Nephron (organoid): ENCODE measurements at regions not wholly inside any gene's neighbourhood (a gene's known extent, or its start where the extent isn't known, plus 50 kb on each side); places are given as distances from the start of the nearest gene placed in this dataset.

Experiments
- H3K27ac Mint-ChIP-seq, 3 experiments: 2 replicates each; pipeline ENCODE4 v1.8.0; 2020; ENCODE audit warnings: mixed read lengths in 3 of 3, mild to moderate bottlenecking in 2 of 3, moderate library complexity in 1 of 3
- H3K27me3 Mint-ChIP-seq: 2 replicates; pipeline ENCODE4 v1.8.0; 2021; ENCODE audit warnings: low read depth, mild to moderate bottlenecking, moderate library complexity, mixed read lengths
- H3K36me3 Mint-ChIP-seq: 2 replicates; pipeline ENCODE4 v1.8.0; 2020; ENCODE audit warnings: low read depth, mixed read lengths
- H3K4me1 Mint-ChIP-seq: 2 replicates; pipeline ENCODE4 v1.8.0; 2020; ENCODE audit warnings: mixed read lengths
- H3K4me3 Mint-ChIP-seq, 3 experiments: 2 replicates each; pipeline ENCODE4 v1.8.0; 2020; ENCODE audit warnings: mild to moderate bottlenecking in 3 of 3, mixed read lengths in 3 of 3, moderate library complexity in 2 of 3
- H3K9me3 Mint-ChIP-seq: 2 replicates; pipeline ENCODE4 v1.8.0; 2020; ENCODE audit warnings: mixed read lengths
- TF ChIP-seq, protein P1 (sequence below), 3 experiments: fragments of 200-600 bp; sonication (generic); IDR thresholded peaks; one replicate each; pipeline ENCODE4 v1.5.0; 2021; ENCODE audit warnings: antibody characterized with exemption in 3 of 3; ENCODE audit not compliant: unreplicated experiment in 3 of 3

DNA sequence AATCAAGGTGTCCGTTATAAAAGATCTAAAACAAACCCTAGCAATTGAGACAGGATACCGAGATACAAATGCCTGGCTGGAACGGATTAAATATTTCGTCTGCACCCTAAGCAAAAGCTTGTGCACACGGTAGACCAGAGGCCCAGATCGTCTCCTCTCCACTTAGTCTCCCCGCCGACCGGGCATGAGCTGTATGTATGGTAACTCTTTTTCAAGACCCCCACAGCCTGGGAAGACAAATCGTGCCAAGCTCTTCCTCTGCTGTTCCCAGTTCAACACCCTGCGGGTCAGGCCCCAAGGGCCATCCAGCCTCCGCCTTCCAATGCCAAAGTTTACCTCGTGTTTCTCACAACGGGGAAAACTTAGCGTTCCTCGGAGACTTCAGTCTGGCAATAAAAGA lies 285.7 kb upstream of the GALNT17 start:
- TF ChIP-seq, protein P1, sequence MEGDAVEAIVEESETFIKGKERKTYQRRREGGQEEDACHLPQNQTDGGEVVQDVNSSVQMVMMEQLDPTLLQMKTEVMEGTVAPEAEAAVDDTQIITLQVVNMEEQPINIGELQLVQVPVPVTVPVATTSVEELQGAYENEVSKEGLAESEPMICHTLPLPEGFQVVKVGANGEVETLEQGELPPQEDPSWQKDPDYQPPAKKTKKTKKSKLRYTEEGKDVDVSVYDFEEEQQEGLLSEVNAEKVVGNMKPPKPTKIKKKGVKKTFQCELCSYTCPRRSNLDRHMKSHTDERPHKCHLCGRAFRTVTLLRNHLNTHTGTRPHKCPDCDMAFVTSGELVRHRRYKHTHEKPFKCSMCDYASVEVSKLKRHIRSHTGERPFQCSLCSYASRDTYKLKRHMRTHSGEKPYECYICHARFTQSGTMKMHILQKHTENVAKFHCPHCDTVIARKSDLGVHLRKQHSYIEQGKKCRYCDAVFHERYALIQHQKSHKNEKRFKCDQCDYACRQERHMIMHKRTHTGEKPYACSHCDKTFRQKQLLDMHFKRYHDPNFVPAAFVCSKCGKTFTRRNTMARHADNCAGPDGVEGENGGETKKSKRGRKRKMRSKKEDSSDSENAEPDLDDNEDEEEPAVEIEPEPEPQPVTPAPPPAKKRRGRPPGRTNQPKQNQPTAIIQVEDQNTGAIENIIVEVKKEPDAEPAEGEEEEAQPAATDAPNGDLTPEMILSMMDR (IDR thresholded peaks at IDR 0.05; ENCODE audit: unreplicated experiment in 3 of 3), result no peak
- H3K9me3 Mint-ChIP-seq, result peaks cover 25% of the 10 kb centered on the region
- no peak overlapping the region for H3K27ac Mint-ChIP-seq

DNA sequence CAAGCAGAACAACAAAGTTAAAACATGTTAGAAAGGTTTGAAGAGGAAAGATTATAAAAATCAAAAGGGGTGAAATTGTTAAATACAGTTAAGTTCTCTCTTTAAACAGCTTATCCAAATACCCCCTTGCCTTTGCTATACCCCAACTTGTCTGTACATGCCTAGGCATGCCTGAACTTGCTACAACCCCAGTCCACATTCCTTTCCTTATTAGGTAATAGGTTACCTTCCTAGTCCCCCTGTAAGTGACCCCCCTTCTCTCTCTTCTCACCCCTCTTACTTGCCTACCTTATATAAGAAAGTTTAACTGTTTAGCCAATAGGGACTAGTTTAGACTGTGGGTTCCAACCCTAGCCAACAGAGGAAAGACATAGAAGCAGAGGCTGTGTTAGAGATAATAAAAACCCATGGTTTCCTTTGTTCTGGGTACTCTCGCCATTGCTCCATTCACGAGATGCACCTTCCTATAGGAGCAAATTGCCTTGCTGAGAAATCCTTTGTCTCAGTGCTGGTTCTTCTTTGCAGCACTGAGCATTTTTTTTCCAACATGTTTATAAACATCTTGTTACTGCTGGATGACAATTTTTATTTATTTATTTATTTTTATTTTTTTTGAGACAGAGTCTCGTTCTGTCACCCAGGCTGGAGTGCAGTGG lies 282.2 kb upstream of the GALNT17 start:
- peaks cover 9% of the 10 kb centered on the region for H3K9me3 Mint-ChIP-seq
- peaks cover 6% of the 10 kb centered on the region for H3K27me3 Mint-ChIP-seq

More for the DNA sequence above, 285.7 kb upstream of the GALNT17 start:
- H3K27me3 Mint-ChIP-seq, result no peaks in the 10 kb centered on the region
- H3K4me3 Mint-ChIP-seq, result no peak overlapping the region
- H3K4me1 Mint-ChIP-seq, result no peaks in the 10 kb centered on the region
- H3K36me3 Mint-ChIP-seq, result no peaks in the 10 kb centered on the region

DNA sequence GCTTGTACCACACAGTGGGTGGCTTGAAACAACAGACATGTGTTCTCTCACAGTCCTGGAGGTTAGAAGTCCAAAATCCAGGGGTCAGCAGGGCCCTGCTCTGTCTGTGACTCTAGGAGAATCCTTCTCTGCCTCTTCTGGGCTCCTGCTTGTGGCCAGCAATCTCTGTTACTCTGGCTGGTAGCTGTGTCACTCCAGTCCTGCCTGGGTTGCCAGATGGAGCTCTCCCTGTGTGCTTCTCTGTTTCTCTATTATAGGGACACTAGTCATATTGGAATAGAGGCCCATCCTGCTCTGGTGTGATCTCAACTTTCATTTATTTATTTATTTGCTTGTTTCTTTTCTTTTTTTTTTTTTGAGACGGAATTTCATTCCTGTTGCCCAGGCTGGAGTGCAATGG lies 276.6 kb upstream of the GALNT17 start:
- Mint-ChIP-seq H3K9me3 (peaks cover 10% of the 10 kb centered on the region), H3K27me3 (peaks cover 10% of the 10 kb centered on the region), H3K4me3 (no peak overlapping the region), H3K4me1 (no peaks in the 10 kb centered on the region), H3K27ac (no peak overlapping the region), H3K36me3 (no peaks in the 10 kb centered on the region)
- TF ChIP-seq, protein P1 (IDR thresholded peaks at IDR 0.05; ENCODE audit: unreplicated experiment in 3 of 3), result no peak

More for the DNA sequence above, 282.2 kb upstream of the GALNT17 start:
- no peak overlapping the region for H3K27ac Mint-ChIP-seq
- no peaks in the 10 kb centered on the region for H3K4me1 Mint-ChIP-seq
- no peak overlapping the region for H3K4me3 Mint-ChIP-seq
- H3K36me3 Mint-ChIP-seq, result no peaks in the 10 kb centered on the region
- TF ChIP-seq, protein P1 (IDR thresholded peaks at IDR 0.05; ENCODE audit: unreplicated experiment in 3 of 3), result no peak

DNA sequence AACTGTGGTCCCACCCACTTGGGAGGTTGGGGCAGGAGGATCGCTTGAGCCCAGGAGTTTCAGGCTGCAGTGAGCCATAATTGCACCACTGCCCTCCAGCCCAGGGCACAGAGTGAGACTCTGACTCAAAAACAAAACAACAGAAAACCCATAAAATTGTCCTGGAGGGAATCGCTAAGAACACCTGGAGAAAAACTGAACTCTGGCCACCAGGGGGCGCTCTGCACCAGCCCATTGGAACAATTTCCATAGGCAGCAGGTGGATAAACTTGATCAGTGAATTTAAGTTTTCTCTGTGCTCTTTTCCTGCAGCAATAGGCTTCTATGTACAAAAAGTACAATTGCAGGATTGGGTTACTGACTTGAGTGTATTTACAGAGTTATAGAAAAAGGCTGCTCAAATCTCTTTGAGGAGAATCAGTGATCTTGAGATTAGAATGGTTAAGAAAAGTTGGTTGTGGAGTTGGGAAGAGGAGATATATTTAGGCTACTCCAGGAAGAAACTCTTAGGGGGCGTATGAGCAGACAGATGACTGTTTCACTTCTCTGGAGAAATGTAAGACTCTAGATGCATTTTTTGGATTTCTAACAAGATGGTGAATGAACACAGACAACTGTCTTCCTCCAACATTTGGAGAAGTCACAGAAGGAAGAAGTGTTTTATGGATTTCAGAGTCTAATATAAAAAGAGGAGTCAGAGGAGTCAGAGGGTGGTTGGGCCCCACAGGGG lies 274.9 kb upstream of the GALNT17 start:
- H3K27ac Mint-ChIP-seq, result no peak overlapping the region
- TF ChIP-seq, protein P1 (IDR thresholded peaks at IDR 0.05; ENCODE audit: unreplicated experiment in 3 of 3), result peak; percentile 99
- peaks cover 10% of the 10 kb centered on the region for H3K27me3 Mint-ChIP-seq
- H3K4me3 Mint-ChIP-seq, result no peak overlapping the region
- H3K36me3 Mint-ChIP-seq, result no peaks in the 10 kb centered on the region
- H3K4me1 Mint-ChIP-seq, result no peaks in the 10 kb centered on the region
- H3K9me3 Mint-ChIP-seq, result peaks cover 16% of the 10 kb centered on the region

DNA sequence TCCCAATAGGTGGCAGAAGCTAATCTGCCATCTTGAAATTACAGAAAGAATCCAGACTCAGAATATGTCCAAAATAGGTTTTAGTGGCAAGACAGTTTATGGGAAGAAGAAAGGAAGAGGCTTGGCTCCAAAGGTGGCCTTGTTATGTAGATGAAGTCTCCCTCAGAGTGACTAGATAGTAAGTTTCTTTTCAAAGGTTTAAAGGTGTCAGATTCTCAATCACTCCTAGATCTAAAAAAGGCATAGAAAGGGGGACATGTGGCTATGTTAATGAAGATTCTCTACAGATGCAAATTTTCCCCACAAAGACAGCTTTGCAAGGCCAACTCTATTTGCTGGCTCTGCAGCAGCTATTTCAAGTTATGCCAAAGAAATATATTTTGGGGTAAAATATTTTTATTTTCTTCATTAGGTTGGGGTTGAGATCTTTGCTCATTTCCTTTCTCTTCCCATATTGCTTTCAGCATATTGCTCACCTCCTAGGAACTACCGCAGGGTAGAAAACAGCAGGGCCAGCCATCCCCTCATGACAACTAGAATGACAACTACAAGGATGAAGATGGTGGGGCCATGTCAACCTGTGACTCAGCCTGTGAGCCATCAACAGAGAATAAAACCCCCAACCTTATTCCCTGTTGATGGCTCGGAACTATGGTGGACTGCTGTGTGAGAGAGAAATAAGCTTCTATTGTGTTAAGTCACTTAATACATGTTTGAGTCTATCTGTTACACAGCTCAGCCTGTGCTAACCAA lies 274.0 kb upstream of the GALNT17 start:
- Mint-ChIP-seq H3K9me3 (peaks cover 20% of the 10 kb centered on the region), H3K36me3 (no peaks in the 10 kb centered on the region), H3K4me1 (no peaks in the 10 kb centered on the region), H3K27me3 (peaks cover 9% of the 10 kb centered on the region), H3K27ac (no peak overlapping the region), H3K4me3 (no peak overlapping the region)
- TF ChIP-seq, protein P1 (IDR thresholded peaks at IDR 0.05; ENCODE audit: unreplicated experiment in 3 of 3), result no peak
